Transverse colon (tissue), 4 donors: ENCODE measurements at regions not wholly inside any gene's neighbourhood (a gene's known extent, or its start where the extent isn't known, plus 50 kb on each side); places are given as distances from the start of the nearest gene placed in this dataset.

Experiments
- CTCF ChIP-seq, 5 experiments: fragments of 200-600 bp in 3 of 5; fragments of 450-650 bp in 2 of 5; sonication (generic) in 3 of 5; IDR thresholded peaks; 1 replicate in 2 of 5; 2 replicates in 3 of 5; pipeline ENCODE4 v1.5.1; 2016 to 2017; ENCODE audit warnings: antibody characterized with exemption in 5 of 5, inconsistent platforms in 3 of 5, mild to moderate bottlenecking in 2 of 5, moderate library complexity in 1 of 5
- EP300 ChIP-seq: sonication (generic); formaldehyde crosslinking; IDR thresholded peaks from one replicate; pipeline ENCODE4 v1.6.1; 2017; ENCODE audit warnings: antibody characterized with exemption, low read depth
- POLR2A ChIP-seq: fragments of 450-650 bp; IDR thresholded peaks from one replicate; pipeline ENCODE4 v1.6.1; 2016; ENCODE audit warnings: antibody characterized with exemption, mild to moderate bottlenecking, moderate library complexity
- POLR2AphosphoS5 ChIP-seq, 3 donors: sonication (generic); formaldehyde crosslinking; IDR thresholded peaks; one replicate each; pipeline ENCODE4 v1.6.1; 2016; ENCODE audit warnings: antibody characterized with exemption in 3 of 3

- no peak for TF ChIP-seq CTCF (IDR thresholded peaks at IDR 0.05)
- TF ChIP-seq POLR2A, result no peak
- no peak for TF ChIP-seq POLR2AphosphoS5 (IDR thresholded peaks at IDR 0.05)
- no peak for TF ChIP-seq EP300
These were observed 769.9 kb downstream of the TSN start for GRCh38 chr2:122525336-122525735.
